Astrocyte (in vitro differentiated cells and primary cell): ENCODE measurements at regions not wholly inside any gene's neighbourhood (a gene's known extent, or its start where the extent isn't known, plus 50 kb on each side); places are given as distances from the start of the nearest gene placed in this dataset.

Experiments
- DNase-seq: peaks from one replicate; pipeline ENCODE4 v3.0.0-alpha.2; 2010; ENCODE audit warnings: low read depth
- FAIRE-seq: peaks from 2 replicates; lab custom pipeline; 2011; peaks lifted over from hg19 to GRCh38; lab: Jason Lieb, UNC
- H2AFZ ChIP-seq: 2 replicates; pipeline ENCODE4 v1.6.0; 2012; ENCODE audit warnings: low read depth, low read length, inconsistent platforms
- H3K27ac ChIP-seq: 2 replicates; pipeline ENCODE4 v1.5.1; 2011; ENCODE audit warnings: low read depth, low read length, inconsistent platforms
- H3K27me3 ChIP-seq: 2 replicates; pipeline ENCODE4 v1.6.0; 2011; ENCODE audit warnings: low read length, inconsistent platforms; ENCODE audit not compliant: insufficient read depth
- H3K36me3 ChIP-seq: 2 replicates; pipeline ENCODE4 v1.5.1; 2011; ENCODE audit warnings: low read length, inconsistent platforms; ENCODE audit not compliant: insufficient read depth
- H3K4me1 ChIP-seq: 2 replicates; pipeline ENCODE4 v1.5.1; 2011; ENCODE audit warnings: low read length, inconsistent platforms; ENCODE audit not compliant: insufficient read depth
- H3K4me2 ChIP-seq: 2 replicates; pipeline ENCODE4 v1.6.0; 2012; ENCODE audit warnings: low read length, inconsistent platforms
- H3K4me3 ChIP-seq: 2 replicates; pipeline ENCODE4 v1.5.1; 2011; ENCODE audit warnings: low read depth, mild to moderate bottlenecking, low read length, inconsistent platforms; ENCODE audit not compliant: insufficient read depth
- H3K79me2 ChIP-seq: 2 replicates; pipeline ENCODE4 v1.6.0; 2012; ENCODE audit warnings: mild to moderate bottlenecking, low read length, inconsistent platforms; ENCODE audit not compliant: insufficient read depth
- H3K9ac ChIP-seq: 2 replicates; pipeline ENCODE4 v1.6.0; 2012; ENCODE audit warnings: mild to moderate bottlenecking, low read length, inconsistent platforms
- H3K9me3 ChIP-seq: 2 replicates; pipeline ENCODE4 v1.5.1; 2012; ENCODE audit warnings: low read depth, mild to moderate bottlenecking, low read length, inconsistent platforms; ENCODE audit not compliant: insufficient read depth
- H4K20me1 ChIP-seq: 2 replicates; pipeline ENCODE4 v1.6.0; 2012; ENCODE audit warnings: low read length, inconsistent platforms; ENCODE audit not compliant: insufficient read depth
- H3K27ac Mint-ChIP-seq: one replicate; pipeline ENCODE4 v1.8.0; 2021; ENCODE audit warnings: mild to moderate bottlenecking, mixed read lengths; ENCODE audit not compliant: unreplicated experiment
- H3K27me3 Mint-ChIP-seq: one replicate; pipeline ENCODE4 v1.8.0; 2021; ENCODE audit warnings: low read depth, mixed read lengths; ENCODE audit not compliant: unreplicated experiment
- H3K36me3 Mint-ChIP-seq: one replicate; pipeline ENCODE4 v1.8.0; 2021; ENCODE audit warnings: low read depth, mixed read lengths; ENCODE audit not compliant: unreplicated experiment
- H3K4me1 Mint-ChIP-seq: one replicate; pipeline ENCODE4 v1.8.0; 2021; ENCODE audit warnings: low read depth, mixed read lengths; ENCODE audit not compliant: unreplicated experiment
- H3K4me3 Mint-ChIP-seq: one replicate; pipeline ENCODE4 v1.8.0; 2021; ENCODE audit warnings: mild to moderate bottlenecking, moderate library complexity, mixed read lengths; ENCODE audit not compliant: unreplicated experiment
- H3K9me3 Mint-ChIP-seq: one replicate; pipeline ENCODE4 v1.8.0; 2021; ENCODE audit warnings: mild to moderate bottlenecking, mixed read lengths; ENCODE audit not compliant: unreplicated experiment
- EZH2 ChIP-seq: IDR thresholded peaks from 2 replicates; pipeline ENCODE4 v1.6.1; 2012; ENCODE audit warnings: mild to moderate bottlenecking, low read length, inconsistent platforms; ENCODE audit not compliant: insufficient read depth
- TF ChIP-seq, protein P1 (sequence below): IDR thresholded peaks from 2 replicates; pipeline ENCODE4 v1.5.1; 2011; ENCODE audit warnings: low read depth, mild to moderate bottlenecking, inconsistent platforms, low read length, moderate library complexity; ENCODE audit not compliant: insufficient read depth

DNA sequence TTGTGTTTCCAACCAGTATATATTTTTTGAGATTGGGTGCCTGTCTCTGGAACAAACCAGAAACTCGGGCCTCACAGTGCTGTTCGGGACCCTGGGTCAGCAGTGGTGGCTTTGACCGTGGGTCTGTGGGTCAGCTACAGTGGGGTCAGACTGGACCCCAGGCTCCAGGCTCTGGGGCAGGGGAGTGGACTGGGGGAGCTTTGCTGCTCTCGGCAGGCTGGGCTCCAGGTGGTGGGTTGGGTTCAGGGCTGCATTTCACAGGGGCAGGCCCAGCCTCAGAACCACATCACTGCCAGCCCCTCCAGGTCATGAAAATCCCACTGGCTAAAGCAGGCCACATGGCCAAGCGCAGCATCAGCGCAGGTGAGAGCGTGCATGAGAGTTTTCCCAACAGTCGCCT is 1279.3 kb downstream of the BRD1 start:
- Histone ChIP-seq H2AFZ (no peak overlapping the region), H3K9me3 (no peaks in the 10 kb centered on the region), H3K4me1 (no peaks in the 10 kb centered on the region), H3K4me3 (no peak overlapping the region), H3K36me3 (no peaks in the 10 kb centered on the region), H4K20me1 (no peaks in the 10 kb centered on the region), H3K9ac (no peak overlapping the region), H3K27ac (no peak overlapping the region), H3K79me2 (no peaks in the 10 kb centered on the region), H3K4me2 (no peak overlapping the region), H3K27me3 (no peaks in the 10 kb centered on the region)
- Mint-ChIP-seq H3K27ac (no peak overlapping the region), H3K36me3 (peaks cover 3% of the 10 kb centered on the region), H3K4me3 (no peak overlapping the region), H3K27me3 (peaks cover 34% of the 10 kb centered on the region), H3K4me1 (no peaks in the 10 kb centered on the region), H3K9me3 (peaks cover 2% of the 10 kb centered on the region)
- DNase-seq (no peak), FAIRE-seq (no peak)
- TF ChIP-seq EZH2, result no peak
- TF ChIP-seq, protein P1, sequence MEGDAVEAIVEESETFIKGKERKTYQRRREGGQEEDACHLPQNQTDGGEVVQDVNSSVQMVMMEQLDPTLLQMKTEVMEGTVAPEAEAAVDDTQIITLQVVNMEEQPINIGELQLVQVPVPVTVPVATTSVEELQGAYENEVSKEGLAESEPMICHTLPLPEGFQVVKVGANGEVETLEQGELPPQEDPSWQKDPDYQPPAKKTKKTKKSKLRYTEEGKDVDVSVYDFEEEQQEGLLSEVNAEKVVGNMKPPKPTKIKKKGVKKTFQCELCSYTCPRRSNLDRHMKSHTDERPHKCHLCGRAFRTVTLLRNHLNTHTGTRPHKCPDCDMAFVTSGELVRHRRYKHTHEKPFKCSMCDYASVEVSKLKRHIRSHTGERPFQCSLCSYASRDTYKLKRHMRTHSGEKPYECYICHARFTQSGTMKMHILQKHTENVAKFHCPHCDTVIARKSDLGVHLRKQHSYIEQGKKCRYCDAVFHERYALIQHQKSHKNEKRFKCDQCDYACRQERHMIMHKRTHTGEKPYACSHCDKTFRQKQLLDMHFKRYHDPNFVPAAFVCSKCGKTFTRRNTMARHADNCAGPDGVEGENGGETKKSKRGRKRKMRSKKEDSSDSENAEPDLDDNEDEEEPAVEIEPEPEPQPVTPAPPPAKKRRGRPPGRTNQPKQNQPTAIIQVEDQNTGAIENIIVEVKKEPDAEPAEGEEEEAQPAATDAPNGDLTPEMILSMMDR, result no peak

DNA sequence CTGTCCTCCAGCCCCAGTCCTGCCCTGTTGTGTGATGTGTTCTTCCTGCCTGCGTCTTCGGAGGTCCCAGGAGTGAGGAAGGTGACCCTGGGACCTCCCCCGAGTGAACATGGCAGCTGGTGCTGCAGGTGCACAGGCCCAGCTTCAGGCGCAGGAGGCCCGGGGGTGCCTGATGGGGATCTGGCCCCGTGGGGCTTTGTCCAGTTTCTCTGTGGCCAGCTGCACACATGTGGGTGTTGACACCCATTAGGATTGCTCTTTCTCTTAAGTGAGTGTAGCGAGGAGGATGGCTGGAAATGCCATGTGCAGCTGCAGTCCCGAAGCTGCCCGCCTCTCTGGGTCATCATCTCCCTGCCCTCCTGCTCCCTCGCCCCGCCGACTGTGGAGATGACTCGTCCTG is 1279.7 kb downstream of the BRD1 start:
- Histone ChIP-seq H3K4me3 (no peak overlapping the region), H3K27ac (no peak overlapping the region), H2AFZ (no peak overlapping the region), H4K20me1 (no peaks in the 10 kb centered on the region), H3K27me3 (no peaks in the 10 kb centered on the region), H3K9me3 (no peaks in the 10 kb centered on the region), H3K36me3 (no peaks in the 10 kb centered on the region), H3K79me2 (no peaks in the 10 kb centered on the region), H3K9ac (no peak overlapping the region), H3K4me1 (no peaks in the 10 kb centered on the region), H3K4me2 (no peak overlapping the region)
- H3K36me3 Mint-ChIP-seq, result peaks cover 3% of the 10 kb centered on the region
- H3K4me1 Mint-ChIP-seq, result no peaks in the 10 kb centered on the region
- peaks cover 2% of the 10 kb centered on the region for H3K9me3 Mint-ChIP-seq
- DNase-seq (no peak), FAIRE-seq (no peak)
- TF ChIP-seq EZH2, result no peak
- TF ChIP-seq, protein P1, result no peak
- peak overlapping the region; percentile 34 for H3K27ac Mint-ChIP-seq
- H3K27me3 Mint-ChIP-seq, result peaks cover 32% of the 10 kb centered on the region
- no peak overlapping the region for H3K4me3 Mint-ChIP-seq

DNA sequence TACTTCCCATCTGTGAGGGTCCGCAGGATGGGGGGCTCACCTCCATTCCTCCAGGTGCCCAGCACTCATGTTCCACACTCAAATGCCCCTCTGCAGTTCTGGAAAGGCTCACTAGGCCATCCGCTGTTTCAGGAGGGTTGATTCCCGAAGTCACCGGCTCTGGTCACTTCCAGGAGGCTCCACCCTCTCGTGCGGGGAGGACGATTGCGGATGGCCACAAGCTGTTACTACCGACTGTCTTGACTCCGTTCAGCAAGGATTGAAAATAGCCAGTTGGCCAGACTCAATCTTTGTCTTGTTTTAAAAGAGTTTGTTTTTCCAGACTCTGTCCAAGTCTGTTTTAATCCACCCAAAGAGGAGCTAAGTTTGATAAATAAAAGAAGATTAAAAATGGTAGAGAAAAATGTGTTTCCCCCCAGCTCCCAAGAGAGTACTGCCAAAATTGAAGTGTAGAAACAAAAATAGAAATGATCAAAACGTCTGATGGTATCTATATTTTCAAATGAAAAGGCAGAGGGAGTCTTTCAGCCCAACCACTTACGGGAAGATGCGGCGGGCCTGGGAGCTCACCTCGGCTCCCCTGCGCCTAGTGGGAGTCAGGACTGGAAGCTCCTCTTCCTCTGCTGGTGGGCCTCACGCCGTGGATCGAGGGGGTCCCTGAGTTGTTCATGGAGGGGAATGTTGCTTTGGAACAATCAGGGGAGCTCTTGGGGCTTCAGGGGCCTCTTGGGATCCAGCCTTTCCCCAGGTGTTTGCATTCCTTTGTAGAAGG is 1280.8 kb downstream of the BRD1 start:
- H3K4me3 Mint-ChIP-seq, result no peak overlapping the region

More for the DNA sequence above, 1280.8 kb downstream of the BRD1 start:
- Histone ChIP-seq H4K20me1 (no peaks in the 10 kb centered on the region), H3K4me2 (no peak overlapping the region), H3K27me3 (no peaks in the 10 kb centered on the region), H3K9me3 (no peaks in the 10 kb centered on the region), H3K27ac (no peak overlapping the region), H3K9ac (no peak overlapping the region), H3K36me3 (no peaks in the 10 kb centered on the region), H3K79me2 (no peaks in the 10 kb centered on the region), H3K4me1 (no peaks in the 10 kb centered on the region), H3K4me3 (no peak overlapping the region), H2AFZ (no peak overlapping the region)
- no peak for FAIRE-seq
- Mint-ChIP-seq H3K4me1 (no peaks in the 10 kb centered on the region), H3K36me3 (peaks cover 3% of the 10 kb centered on the region), H3K27me3 (peaks cover 32% of the 10 kb centered on the region), H3K9me3 (peaks cover 2% of the 10 kb centered on the region), H3K27ac (no peak overlapping the region)
- DNase-seq, result no peak
- no peak for TF ChIP-seq EZH2
- TF ChIP-seq, protein P1, result no peak
